ENCODE measurements at regions not wholly inside any gene's neighbourhood (a gene's known extent, or its start where the extent isn't known, plus 50 kb on each side); places are given as distances from the start of the nearest gene placed in this dataset.

DNA sequence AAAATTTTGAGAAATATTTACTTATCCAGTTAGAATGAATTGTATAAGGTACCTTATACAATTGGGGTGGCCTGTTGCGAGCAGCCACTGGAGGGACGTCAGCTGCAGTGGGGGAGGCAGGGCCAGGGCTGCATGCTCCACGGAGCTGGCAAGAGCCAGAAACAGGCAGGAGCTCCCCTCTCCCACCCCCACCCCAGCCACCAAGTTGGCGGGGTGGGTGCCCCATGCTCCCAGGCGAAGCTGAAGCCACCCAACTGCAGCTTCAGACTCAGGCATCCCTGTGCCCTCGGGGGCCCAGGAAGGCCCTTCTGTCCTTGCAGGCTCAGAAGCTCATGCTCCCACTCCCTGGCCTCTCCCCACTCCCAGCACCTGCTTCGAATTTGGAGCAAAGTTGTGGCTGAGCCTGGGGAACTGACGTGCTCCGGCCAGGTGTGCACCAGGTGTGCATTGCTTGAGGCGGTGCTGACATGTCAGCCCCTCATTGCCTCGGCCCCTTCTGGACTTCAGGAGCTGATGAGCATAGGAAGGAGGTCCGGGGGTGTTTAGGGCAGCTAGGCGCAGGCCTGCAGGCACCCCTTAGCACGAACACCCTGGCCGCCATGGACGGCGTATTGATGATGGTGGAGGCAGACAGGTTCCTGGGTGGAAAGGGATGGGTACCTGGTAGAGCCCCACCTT is 743.8 kb upstream of the GBE1 start:
- no peak overlapping the region for H3K4me3 ChIP-seq (ENCODE audit: low read depth, low read length)
- TF ChIP-seq, protein P1, sequence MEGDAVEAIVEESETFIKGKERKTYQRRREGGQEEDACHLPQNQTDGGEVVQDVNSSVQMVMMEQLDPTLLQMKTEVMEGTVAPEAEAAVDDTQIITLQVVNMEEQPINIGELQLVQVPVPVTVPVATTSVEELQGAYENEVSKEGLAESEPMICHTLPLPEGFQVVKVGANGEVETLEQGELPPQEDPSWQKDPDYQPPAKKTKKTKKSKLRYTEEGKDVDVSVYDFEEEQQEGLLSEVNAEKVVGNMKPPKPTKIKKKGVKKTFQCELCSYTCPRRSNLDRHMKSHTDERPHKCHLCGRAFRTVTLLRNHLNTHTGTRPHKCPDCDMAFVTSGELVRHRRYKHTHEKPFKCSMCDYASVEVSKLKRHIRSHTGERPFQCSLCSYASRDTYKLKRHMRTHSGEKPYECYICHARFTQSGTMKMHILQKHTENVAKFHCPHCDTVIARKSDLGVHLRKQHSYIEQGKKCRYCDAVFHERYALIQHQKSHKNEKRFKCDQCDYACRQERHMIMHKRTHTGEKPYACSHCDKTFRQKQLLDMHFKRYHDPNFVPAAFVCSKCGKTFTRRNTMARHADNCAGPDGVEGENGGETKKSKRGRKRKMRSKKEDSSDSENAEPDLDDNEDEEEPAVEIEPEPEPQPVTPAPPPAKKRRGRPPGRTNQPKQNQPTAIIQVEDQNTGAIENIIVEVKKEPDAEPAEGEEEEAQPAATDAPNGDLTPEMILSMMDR (IDR thresholded peaks at IDR 0.05; ENCODE audit: borderline replicate concordance, insufficient read depth, low read depth, low read length): no peak

DNA sequence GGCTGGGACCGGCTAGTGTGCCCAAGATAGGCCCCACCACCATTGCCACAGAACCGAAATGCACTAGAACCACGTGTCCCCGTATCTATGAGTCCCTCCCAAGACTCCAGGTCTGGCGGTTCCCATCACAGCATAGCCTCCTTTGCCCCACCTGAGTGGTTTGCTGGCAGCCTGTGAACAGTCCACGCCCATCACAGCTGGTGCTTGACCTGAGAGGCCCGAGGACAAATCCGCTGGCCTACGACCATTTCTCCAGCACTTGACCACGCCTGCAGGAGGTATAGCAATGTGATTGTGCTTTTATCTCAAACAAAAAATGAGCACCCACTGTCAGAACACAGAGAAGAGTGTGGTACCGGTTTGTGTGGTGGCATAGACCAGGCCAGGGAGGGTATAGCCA is 736.7 kb upstream of the GBE1 start:
- no peak overlapping the region for H3K4me3 ChIP-seq (ENCODE audit: low read depth, low read length)
- TF ChIP-seq, protein P1 (IDR thresholded peaks at IDR 0.05; ENCODE audit: borderline replicate concordance, insufficient read depth, low read depth, low read length): no peak

DNA sequence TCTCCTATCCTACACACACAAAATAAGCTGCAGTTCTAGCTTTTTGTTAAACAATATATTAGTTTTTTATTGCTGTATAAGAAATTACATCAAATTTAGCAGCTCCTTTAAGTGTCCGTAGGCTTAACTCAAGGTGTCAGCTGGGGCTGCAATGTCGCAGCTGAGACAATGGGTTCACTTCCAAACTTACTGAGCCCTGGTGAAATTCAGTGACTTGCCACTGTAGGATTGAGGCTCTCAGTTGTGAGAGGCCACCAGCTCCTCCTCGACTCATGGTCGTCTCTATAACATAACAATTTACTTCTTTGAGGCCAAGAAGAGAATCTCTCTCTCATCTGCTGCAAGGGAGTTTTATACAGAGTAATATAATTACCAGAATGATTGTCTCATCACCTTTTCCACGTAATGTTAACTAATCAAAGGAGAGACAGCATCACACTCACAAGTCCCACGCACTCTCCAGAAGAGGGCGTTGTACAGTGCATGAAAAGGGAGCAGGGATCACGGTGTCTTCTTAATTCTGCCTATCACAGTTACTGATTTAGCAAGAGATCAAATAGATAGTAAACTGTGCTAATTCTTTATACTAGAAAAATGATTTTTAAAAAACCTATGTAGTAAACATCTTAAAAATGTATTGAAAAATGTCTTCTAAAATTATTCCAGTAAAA is 735.6 kb upstream of the GBE1 start:
- TF ChIP-seq, protein P1 (IDR thresholded peaks at IDR 0.05; ENCODE audit: borderline replicate concordance, insufficient read depth, low read depth, low read length): peak; percentile 22; the same call in 1 of the 2 replicates
- no peak overlapping the region for H3K4me3 ChIP-seq (ENCODE audit: low read depth, low read length)

DNA sequence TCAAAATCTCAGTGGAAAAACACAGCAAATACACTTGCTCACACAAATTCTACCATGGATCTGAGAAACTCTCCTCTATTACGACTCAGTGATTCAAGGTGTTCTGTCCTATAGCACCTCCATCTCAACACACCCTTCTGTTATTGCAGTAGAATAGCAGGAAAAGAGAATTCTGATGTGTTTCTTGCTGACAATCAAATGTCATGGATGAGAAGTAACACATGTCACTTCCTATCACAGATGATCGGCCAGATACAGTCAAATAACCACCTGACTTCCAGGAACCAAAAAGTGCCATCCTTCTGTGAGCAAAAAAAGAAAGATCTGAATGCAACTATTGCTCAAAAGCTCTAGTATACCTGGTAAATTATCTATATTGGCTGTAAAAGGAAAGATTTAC is 734.2 kb upstream of the GBE1 start:
- TF ChIP-seq, protein P1 (IDR thresholded peaks at IDR 0.05; ENCODE audit: borderline replicate concordance, insufficient read depth, low read depth, low read length): no peak
- H3K4me3 ChIP-seq (ENCODE audit: low read depth, low read length): no peak overlapping the region

DNA sequence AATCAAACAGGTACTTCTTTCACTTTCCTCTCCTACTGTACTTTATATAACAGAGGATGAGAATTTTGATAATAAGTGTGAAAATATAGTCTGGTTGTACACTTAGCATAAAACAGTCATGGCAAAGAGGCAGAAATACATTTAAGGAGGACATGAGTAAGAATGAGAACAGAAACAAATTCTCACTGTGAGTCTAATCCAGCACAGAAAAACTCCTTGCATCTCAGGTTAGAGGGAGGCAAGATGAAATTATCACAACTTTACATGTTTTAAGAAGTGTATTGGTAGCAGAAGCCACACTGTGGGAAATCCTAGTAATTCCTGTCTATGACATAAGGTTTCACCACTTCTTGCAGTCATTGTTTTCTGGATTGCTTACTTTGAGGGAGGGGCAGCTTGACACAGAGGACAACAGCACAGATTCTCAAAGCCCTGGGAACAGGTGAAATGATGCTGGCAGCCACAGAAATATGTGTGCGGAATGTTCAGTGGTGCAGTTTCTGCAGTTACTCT is 733.6 kb upstream of the GBE1 start:
- TF ChIP-seq, protein P1 (IDR thresholded peaks at IDR 0.05; ENCODE audit: borderline replicate concordance, insufficient read depth, low read depth, low read length): no peak
- H3K4me3 ChIP-seq (ENCODE audit: low read depth, low read length): no peak overlapping the region

DNA sequence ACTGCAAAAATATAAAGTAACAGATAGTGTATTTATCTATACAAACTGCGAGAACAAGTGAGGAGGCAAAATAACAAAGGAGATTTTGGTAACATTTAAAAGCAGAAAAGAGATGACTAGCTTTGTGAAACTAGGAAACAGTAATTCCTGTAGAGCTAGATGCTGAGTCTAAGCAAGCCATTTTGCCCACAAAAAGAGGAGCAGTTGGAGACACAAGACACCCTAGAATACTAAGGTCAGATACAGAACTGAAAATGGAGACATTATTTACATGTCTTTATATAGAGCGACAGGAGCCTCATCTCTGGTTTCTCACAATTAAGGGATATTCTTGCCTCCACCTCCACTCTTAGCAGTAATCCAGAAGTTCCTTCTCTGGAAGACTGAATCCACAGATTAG is 732.4 kb upstream of the GBE1 start:
- no peak overlapping the region for H3K4me3 ChIP-seq (ENCODE audit: low read depth, low read length)
- TF ChIP-seq, protein P1 (IDR thresholded peaks at IDR 0.05; ENCODE audit: borderline replicate concordance, insufficient read depth, low read depth, low read length): no peak

DNA sequence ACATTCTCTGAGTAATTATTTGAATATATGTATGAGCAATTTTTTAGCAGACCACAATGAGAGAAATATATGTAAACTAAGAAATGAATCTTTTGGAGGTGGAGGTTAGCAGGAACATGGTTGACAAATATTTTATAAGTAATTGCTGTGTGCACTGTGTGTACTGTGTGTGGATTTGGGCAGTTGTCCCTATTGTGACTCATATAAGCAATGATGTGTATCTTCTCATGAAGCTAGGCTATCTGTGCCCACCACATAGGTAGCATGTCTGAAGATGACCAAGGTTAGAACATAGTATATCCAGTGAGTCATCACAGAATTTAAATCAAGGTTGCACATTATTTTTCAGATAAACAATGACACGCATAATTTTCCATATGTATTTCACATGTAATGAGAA is 713.9 kb upstream of the GBE1 start:
- H3K4me3 ChIP-seq (ENCODE audit: low read depth, low read length): no peak overlapping the region
- TF ChIP-seq, protein P1 (IDR thresholded peaks at IDR 0.05; ENCODE audit: borderline replicate concordance, insufficient read depth, low read depth, low read length): no peak

Measured in GM12875 (cell line).